Keratinocyte (primary cell): ENCODE measurements at regions not wholly inside any gene's neighbourhood (a gene's known extent, or its start where the extent isn't known, plus 50 kb on each side); places are given as distances from the start of the nearest gene placed in this dataset.
"Not testable (repeated sequence)": the region's sequence is repeated elsewhere in the genome, so short reads cannot be mapped to it uniquely, and the experiment has no call there.

Experiments used
- EZH2 ChIP-seq: IDR thresholded peaks from one replicate; pipeline ENCODE4 v1.6.1; 2012; ENCODE audit warnings: inconsistent platforms, mild to moderate bottlenecking, low read length, moderate library complexity
- TF ChIP-seq, protein P1 (sequence below), 3 experiments: IDR thresholded peaks in 1 of 3; conservative IDR thresholded peaks in 1 of 3; optimal IDR thresholded peaks in 1 of 3; 2 replicates in 2 of 3; 3 replicates in 1 of 3; pipeline versions ENCODE3 to v1.5.1; 2011; ENCODE audit warnings: low read length in 3 of 3, mild to moderate bottlenecking in 3 of 3, moderate library complexity in 2 of 3, control low read depth in 1 of 3, inconsistent platforms in 1 of 3; ENCODE audit not compliant: insufficient read depth in 2 of 3; ENCODE audit errors: extremely low read depth in 1 of 3

- TF ChIP-seq, protein P1, sequence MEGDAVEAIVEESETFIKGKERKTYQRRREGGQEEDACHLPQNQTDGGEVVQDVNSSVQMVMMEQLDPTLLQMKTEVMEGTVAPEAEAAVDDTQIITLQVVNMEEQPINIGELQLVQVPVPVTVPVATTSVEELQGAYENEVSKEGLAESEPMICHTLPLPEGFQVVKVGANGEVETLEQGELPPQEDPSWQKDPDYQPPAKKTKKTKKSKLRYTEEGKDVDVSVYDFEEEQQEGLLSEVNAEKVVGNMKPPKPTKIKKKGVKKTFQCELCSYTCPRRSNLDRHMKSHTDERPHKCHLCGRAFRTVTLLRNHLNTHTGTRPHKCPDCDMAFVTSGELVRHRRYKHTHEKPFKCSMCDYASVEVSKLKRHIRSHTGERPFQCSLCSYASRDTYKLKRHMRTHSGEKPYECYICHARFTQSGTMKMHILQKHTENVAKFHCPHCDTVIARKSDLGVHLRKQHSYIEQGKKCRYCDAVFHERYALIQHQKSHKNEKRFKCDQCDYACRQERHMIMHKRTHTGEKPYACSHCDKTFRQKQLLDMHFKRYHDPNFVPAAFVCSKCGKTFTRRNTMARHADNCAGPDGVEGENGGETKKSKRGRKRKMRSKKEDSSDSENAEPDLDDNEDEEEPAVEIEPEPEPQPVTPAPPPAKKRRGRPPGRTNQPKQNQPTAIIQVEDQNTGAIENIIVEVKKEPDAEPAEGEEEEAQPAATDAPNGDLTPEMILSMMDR (optimal IDR thresholded peaks at IDR 0.05 in 1 of 3, IDR thresholded peaks at IDR 0.05 in 1 of 3, conservative IDR thresholded peaks at IDR 0.05 in 1 of 3; ENCODE audit: extremely low read depth in 1 of 3, insufficient read depth in 2 of 3, low read length in 3 of 3), result not testable (repeated sequence)
- TF ChIP-seq EZH2, result not testable (repeated sequence)
Measured at GRCh38 chr3:73154261-73154660, 92.8 kb downstream of the EBLN2 start.
